GM12878 (cell line): ENCODE measurements at regions not wholly inside any gene's neighbourhood (a gene's known extent, or its start where the extent isn't known, plus 50 kb on each side); places are given as distances from the start of the nearest gene placed in this dataset.

Source experiments
- ATAC-seq: fragments of 200-7000 bp; cut with Tn5 transposase; 3 replicates; pipeline ENCODE4 v1.9.1; 2020; ENCODE audit warnings: mild to moderate bottlenecking, moderate library complexity
- BruUV-seq: library from RNA; stranded (reverse); fragments of 400-500 nt; replicated peaks from 2 replicates; lab custom pipeline; 2021; lab: Mats Ljungman, UMichigan
- CTCF ChIA-PET: fragments of 300-600 bp; sonication (Branson Sonifier 250); formaldehyde crosslinking; extraction: SDS; loops from one replicate; lab custom pipeline; 2021; ENCODE audit warnings: inconsistent platforms; lab: Yijun Ruan, JAX
- POLR2A ChIA-PET: fragments of 350-600 bp; formaldehyde crosslinking; extraction: SDS; loops from one replicate; lab custom pipeline; 2021; ENCODE audit warnings: inconsistent platforms; lab: Charles Lee
- RAD21 ChIA-PET: fragments of 300-600 bp; sonication (Branson Sonifier 250); formaldehyde crosslinking; loops from one replicate; lab custom pipeline; 2023; ENCODE audit warnings: antibody characterized with exemption; ENCODE audit not compliant: unreplicated experiment; lab: Charles Lee
- SMC1A ChIA-PET: fragments of 300-600 bp; sonication (Branson Sonifier 250); formaldehyde crosslinking; loops from one replicate; lab custom pipeline; 2023; ENCODE audit not compliant: unreplicated experiment, uncharacterized antibody; lab: Charles Lee
- DNase-seq: peaks from one replicate; pipeline ENCODE4 v3.0.0-alpha.2; 2011; ENCODE audit warnings: low read depth, low spot score
- FAIRE-seq: peaks from 3 replicates; lab custom pipeline; 2011; peaks lifted over from hg19 to GRCh38; lab: Jason Lieb, UNC
- H2AFZ ChIP-seq: 2 replicates; pipeline ENCODE4 v1.6.0; 2011; ENCODE audit warnings: low read depth, low read length, control low read depth; ENCODE audit not compliant: control insufficient read depth
- H3K27ac ChIP-seq: 2 replicates; pipeline ENCODE4 v1.5.1; 2011; ENCODE audit warnings: control low read depth; ENCODE audit not compliant: control insufficient read depth, insufficient read depth
- H3K27me3 ChIP-seq, 2 experiments: replicated peaks in 1 of 2; 2 replicates each; pipeline versions ENCODE4 v1.6.0 to v1.6.1; 2011; ENCODE audit warnings: low read length in 1 of 2; ENCODE audit not compliant: control insufficient read depth in 2 of 2, insufficient read depth in 2 of 2
- H3K36me3 ChIP-seq, 2 experiments: 2 replicates each; pipeline ENCODE4 v1.5.1; 2011; ENCODE audit warnings: low read length in 1 of 2; ENCODE audit not compliant: control insufficient read depth in 2 of 2, insufficient read depth in 2 of 2
- H3K4me1 ChIP-seq: 2 replicates; pipeline ENCODE4 v1.6.1; 2011; ENCODE audit warnings: mild to moderate bottlenecking, low read length, moderate library complexity, mixed read lengths; ENCODE audit not compliant: control insufficient read depth, insufficient read depth
- H3K4me2 ChIP-seq: 2 replicates; pipeline ENCODE4 v1.6.0; 2011; ENCODE audit warnings: control low read depth; ENCODE audit not compliant: control insufficient read depth, insufficient read depth
- H3K4me3 ChIP-seq: fragments of 200-600 bp; sonication (generic); 2 replicates; pipeline ENCODE4 v1.5.1; 2016
- H3K79me2 ChIP-seq: 2 replicates; pipeline ENCODE4 v1.6.0; 2011; ENCODE audit warnings: low read length; ENCODE audit not compliant: control insufficient read depth, insufficient read depth
- H3K9ac ChIP-seq: 2 replicates; pipeline ENCODE4 v1.8.0; 2011; ENCODE audit warnings: low read length, control low read depth, mixed read lengths; ENCODE audit not compliant: control insufficient read depth, insufficient read depth
- H3K9me3 ChIP-seq: replicated peaks from 3 replicates; pipeline ENCODE4 v1.5.1; 2011; ENCODE audit warnings: mild to moderate bottlenecking, low read length; ENCODE audit not compliant: control insufficient read depth, insufficient read depth
- H4K20me1 ChIP-seq: 2 replicates; pipeline ENCODE4 v1.6.0; 2011; ENCODE audit not compliant: control insufficient read depth, insufficient read depth
- CBFB ChIP-seq: IDR thresholded peaks from 2 replicates; pipeline ENCODE4 v1.6.1; 2016; ENCODE audit warnings: antibody characterized with exemption, low read depth
- DPF2 ChIP-seq: fragments of 450-650 bp; IDR thresholded peaks from 2 replicates; pipeline ENCODE4 v1.6.1; 2017; ENCODE audit warnings: mild to moderate bottlenecking
- EED ChIP-seq: sonication (generic); IDR thresholded peaks from 2 replicates; pipeline ENCODE4 v1.6.1; 2016; ENCODE audit warnings: antibody characterized with exemption, low read depth
- HCFC1 ChIP-seq: fragments of 150-350 bp; IDR thresholded peaks from 2 replicates; pipeline ENCODE4 v1.6.1; 2014; ENCODE audit warnings: low read length
- NFYB ChIP-seq: IDR thresholded peaks from 2 replicates; pipeline ENCODE4 v1.6.1; 2011; ENCODE audit warnings: low read depth, mild to moderate bottlenecking, low read length, improper control_type of control experiment, moderate library complexity; ENCODE audit not compliant: insufficient read depth
- PAX5 ChIP-seq: IDR thresholded peaks from 2 replicates; pipeline ENCODE4 v1.6.1; 2011; ENCODE audit warnings: low read depth, low read length, borderline replicate concordance
- PML ChIP-seq: IDR thresholded peaks from 2 replicates; pipeline ENCODE4 v1.6.1; 2012; ENCODE audit warnings: low read length, inconsistent platforms
- TBL1XR1 ChIP-seq: IDR thresholded peaks from 2 replicates; pipeline ENCODE4 v1.6.1; 2012; ENCODE audit warnings: low read depth, low read length, improper control_type of control experiment
- TCF12 ChIP-seq: IDR thresholded peaks from 2 replicates; pipeline ENCODE4 v1.6.1; 2011; ENCODE audit warnings: low read depth, mild to moderate bottlenecking, low read length
- WRNIP1 ChIP-seq: IDR thresholded peaks from 2 replicates; pipeline ENCODE4 v1.6.1; 2011; ENCODE audit warnings: low read depth, low read length, improper control_type of control experiment, borderline replicate concordance
- YBX1 ChIP-seq: fragments of 450-650 bp; IDR thresholded peaks from 2 replicates; pipeline ENCODE4 v1.6.1; 2016; ENCODE audit warnings: antibody characterized with exemption
- ZNF384 ChIP-seq: IDR thresholded peaks from 2 replicates; pipeline ENCODE4 v1.6.1; 2012; ENCODE audit warnings: low read depth, mild to moderate bottlenecking, low read length, improper control_type of control experiment, borderline replicate concordance
- WGBS: methylation state at CpG from one replicate; pipeline ENCODE4 v1.1.6; 2016; ENCODE audit warnings: low lambda C conversion rate; ENCODE audit not compliant: insufficient replicate concordance, insufficient coverage; ENCODE audit errors: missing lambda C conversion rate; 5-methylcytosine and 5-hydroxymethylcytosine counted together
- in situ Hi-C: fragments of 300-500 bp; cut with MboI; formaldehyde crosslinking; loops from 9 replicates; pipeline ENCODE4 v1.14.3; 2018; ENCODE audit warnings: mixed read lengths
- intact Hi-C: fragments of 100-400 bp; cut with micrococcal nuclease; formaldehyde crosslinking; loops from one replicate; pipeline ENCODE4 v1.14.2; 2022; ENCODE audit not compliant: unreplicated experiment
- TF ChIP-seq, protein P1 (sequence below): fragments of 450-650 bp; formaldehyde crosslinking; IDR thresholded peaks from 2 replicates; pipeline ENCODE4 v1.4.0; 2022; ENCODE audit warnings: mild to moderate bottlenecking, moderate library complexity
- TF ChIP-seq, protein P2 (sequence below): fragments of 450-650 bp; IDR thresholded peaks from 2 replicates; pipeline ENCODE4 v1.6.1; 2017; ENCODE audit warnings: mild to moderate bottlenecking, moderate library complexity

GRCh38 chr1:22297999-22298398 lies 153.7 kb upstream of the ZBTB40 start:
- Histone ChIP-seq H3K79me2 (no peaks in the 10 kb centered on the region), H3K27ac (no peak overlapping the region), H3K4me3 (no peak overlapping the region), H3K9ac (no peak overlapping the region), H3K4me1 (peaks cover 5% of the 10 kb centered on the region; the same call in 1 of the 2 replicates), H4K20me1 (no peaks in the 10 kb centered on the region), H3K27me3 (peaks cover 2 to 14% of the 10 kb centered on the region in 2 experiments; a peak in 3 of 4 replicates)
- intact Hi-C loops, result no loop called here
- ATAC-seq, result no peak
- no TSS peak for BruUV-seq
- RAD21 ChIA-PET, result no interaction called here
- POLR2A ChIA-PET, result no interaction called here
- no peak for FAIRE-seq
- WGBS, result 0% methylated on average over 1 of the region's 1 CpG
- TF ChIP-seq WRNIP1 (no peak), NFYB (no peak), YBX1 (no peak), PML (no peak), CBFB (no peak), ZNF384 (no peak), DPF2 (no peak), PAX5 (no peak), TCF12 (no peak), TBL1XR1 (no peak), EED (no peak), HCFC1 (no peak)
- TF ChIP-seq, protein P1, sequence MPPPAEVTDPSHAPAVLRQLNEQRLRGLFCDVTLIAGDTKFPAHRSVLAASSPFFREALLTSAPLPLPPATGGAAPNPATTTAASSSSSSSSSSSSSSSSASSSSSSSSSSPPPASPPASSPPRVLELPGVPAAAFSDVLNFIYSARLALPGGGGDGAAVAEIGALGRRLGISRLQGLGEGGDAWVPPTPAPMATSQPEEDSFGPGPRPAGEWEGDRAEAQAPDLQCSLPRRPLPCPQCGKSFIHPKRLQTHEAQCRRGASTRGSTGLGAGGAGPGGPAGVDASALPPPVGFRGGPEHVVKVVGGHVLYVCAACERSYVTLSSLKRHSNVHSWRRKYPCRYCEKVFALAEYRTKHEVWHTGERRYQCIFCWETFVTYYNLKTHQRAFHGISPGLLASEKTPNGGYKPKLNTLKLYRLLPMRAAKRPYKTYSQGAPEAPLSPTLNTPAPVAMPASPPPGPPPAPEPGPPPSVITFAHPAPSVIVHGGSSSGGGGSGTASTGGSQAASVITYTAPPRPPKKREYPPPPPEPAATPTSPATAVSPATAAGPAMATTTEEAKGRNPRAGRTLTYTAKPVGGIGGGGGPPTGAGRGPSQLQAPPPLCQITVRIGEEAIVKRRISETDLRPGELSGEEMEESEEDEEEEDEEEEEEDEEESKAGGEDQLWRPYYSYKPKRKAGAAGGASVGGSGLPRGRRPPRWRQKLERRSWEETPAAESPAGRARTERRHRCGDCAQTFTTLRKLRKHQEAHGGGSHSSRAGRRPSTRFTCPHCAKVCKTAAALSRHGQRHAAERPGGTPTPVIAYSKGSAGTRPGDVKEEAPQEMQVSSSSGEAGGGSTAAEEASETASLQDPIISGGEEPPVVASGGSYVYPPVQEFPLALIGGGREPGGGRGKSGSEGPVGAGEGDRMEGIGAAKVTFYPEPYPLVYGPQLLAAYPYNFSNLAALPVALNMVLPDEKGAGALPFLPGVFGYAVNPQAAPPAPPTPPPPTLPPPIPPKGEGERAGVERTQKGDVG (CRISPR knock-in tag), result no peak
- TF ChIP-seq, protein P2, sequence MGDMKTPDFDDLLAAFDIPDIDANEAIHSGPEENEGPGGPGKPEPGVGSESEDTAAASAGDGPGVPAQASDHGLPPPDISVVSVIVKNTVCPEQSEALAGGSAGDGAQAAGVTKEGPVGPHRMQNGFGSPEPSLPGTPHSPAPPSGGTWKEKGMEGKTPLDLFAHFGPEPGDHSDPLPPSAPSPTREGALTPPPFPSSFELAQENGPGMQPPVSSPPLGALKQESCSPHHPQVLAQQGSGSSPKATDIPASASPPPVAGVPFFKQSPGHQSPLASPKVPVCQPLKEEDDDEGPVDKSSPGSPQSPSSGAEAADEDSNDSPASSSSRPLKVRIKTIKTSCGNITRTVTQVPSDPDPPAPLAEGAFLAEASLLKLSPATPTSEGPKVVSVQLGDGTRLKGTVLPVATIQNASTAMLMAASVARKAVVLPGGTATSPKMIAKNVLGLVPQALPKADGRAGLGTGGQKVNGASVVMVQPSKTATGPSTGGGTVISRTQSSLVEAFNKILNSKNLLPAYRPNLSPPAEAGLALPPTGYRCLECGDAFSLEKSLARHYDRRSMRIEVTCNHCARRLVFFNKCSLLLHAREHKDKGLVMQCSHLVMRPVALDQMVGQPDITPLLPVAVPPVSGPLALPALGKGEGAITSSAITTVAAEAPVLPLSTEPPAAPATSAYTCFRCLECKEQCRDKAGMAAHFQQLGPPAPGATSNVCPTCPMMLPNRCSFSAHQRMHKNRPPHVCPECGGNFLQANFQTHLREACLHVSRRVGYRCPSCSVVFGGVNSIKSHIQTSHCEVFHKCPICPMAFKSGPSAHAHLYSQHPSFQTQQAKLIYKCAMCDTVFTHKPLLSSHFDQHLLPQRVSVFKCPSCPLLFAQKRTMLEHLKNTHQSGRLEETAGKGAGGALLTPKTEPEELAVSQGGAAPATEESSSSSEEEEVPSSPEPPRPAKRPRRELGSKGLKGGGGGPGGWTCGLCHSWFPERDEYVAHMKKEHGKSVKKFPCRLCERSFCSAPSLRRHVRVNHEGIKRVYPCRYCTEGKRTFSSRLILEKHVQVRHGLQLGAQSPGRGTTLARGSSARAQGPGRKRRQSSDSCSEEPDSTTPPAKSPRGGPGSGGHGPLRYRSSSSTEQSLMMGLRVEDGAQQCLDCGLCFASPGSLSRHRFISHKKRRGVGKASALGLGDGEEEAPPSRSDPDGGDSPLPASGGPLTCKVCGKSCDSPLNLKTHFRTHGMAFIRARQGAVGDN, result no peak
- TF ChIP-seq, all 136 proteins: peak for 0
- no peak for DNase-seq
- Histone ChIP-seq H3K36me3 (no peaks in the 10 kb centered on the region), H3K9me3 (peaks cover 2% of the 10 kb centered on the region; the same call in 2 of the 3 replicates), H2AFZ (no peak overlapping the region), H3K4me2 (no peak overlapping the region)
- in situ Hi-C loops, result no loop called here
- SMC1A ChIA-PET, result no interaction called here
- CTCF ChIA-PET, result no interaction called here
